HFFc6 (cell line): ENCODE measurements at regions not wholly inside any gene's neighbourhood (a gene's known extent, or its start where the extent isn't known, plus 50 kb on each side); places are given as distances from the start of the nearest gene placed in this dataset.

Source experiments
- DNase-seq: peaks from one replicate; pipeline ENCODE4 v3.0.0-alpha.2; 2018
- H3K27ac Mint-ChIP-seq: 2 replicates; pipeline ENCODE4 v1.8.0; 2020; ENCODE audit warnings: mild to moderate bottlenecking, mixed read lengths
- H3K27me3 Mint-ChIP-seq: 2 replicates; pipeline ENCODE4 v1.8.0; 2021; ENCODE audit warnings: mild to moderate bottlenecking, moderate library complexity, mixed read lengths; ENCODE audit not compliant: insufficient read depth
- H3K36me3 Mint-ChIP-seq: 2 replicates; pipeline ENCODE4 v1.8.0; 2021; ENCODE audit warnings: low read depth, mixed read lengths
- H3K4me1 Mint-ChIP-seq: 2 replicates; pipeline ENCODE4 v1.8.0; 2020; ENCODE audit warnings: low read depth, mixed read lengths
- H3K4me3 Mint-ChIP-seq: 2 replicates; pipeline ENCODE4 v1.8.0; 2020; ENCODE audit warnings: mild to moderate bottlenecking, moderate library complexity, mixed read lengths
- H3K9me3 Mint-ChIP-seq: 2 replicates; pipeline ENCODE4 v1.8.0; 2020; ENCODE audit warnings: mild to moderate bottlenecking, mixed read lengths
- TF ChIP-seq, protein P1 (sequence below): fragments of 200-600 bp; sonication (generic); IDR thresholded peaks from 2 replicates; pipeline ENCODE4 v1.5.0; 2021; ENCODE audit warnings: antibody characterized with exemption, mild to moderate bottlenecking

DNA sequence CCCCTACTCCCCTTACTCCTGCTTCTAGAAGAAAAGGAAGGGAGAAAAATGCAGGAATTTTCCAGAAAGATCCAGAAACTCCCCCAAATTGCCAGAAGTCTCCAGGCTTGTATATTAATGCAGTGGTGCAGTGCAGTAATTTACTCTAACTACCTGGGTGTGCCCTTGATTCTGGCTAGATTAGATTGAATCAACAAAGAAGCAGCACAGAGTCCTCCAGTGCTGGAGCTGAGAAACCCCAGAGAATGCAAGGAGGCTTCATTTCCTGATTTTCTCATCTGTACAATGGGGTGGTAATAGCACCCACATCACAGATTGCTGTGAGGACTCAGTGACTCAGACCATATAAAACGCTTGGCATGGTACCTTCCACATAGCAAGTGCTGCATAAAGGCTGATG is 247.3 kb upstream of the RPL38 start:
- TF ChIP-seq, protein P1, sequence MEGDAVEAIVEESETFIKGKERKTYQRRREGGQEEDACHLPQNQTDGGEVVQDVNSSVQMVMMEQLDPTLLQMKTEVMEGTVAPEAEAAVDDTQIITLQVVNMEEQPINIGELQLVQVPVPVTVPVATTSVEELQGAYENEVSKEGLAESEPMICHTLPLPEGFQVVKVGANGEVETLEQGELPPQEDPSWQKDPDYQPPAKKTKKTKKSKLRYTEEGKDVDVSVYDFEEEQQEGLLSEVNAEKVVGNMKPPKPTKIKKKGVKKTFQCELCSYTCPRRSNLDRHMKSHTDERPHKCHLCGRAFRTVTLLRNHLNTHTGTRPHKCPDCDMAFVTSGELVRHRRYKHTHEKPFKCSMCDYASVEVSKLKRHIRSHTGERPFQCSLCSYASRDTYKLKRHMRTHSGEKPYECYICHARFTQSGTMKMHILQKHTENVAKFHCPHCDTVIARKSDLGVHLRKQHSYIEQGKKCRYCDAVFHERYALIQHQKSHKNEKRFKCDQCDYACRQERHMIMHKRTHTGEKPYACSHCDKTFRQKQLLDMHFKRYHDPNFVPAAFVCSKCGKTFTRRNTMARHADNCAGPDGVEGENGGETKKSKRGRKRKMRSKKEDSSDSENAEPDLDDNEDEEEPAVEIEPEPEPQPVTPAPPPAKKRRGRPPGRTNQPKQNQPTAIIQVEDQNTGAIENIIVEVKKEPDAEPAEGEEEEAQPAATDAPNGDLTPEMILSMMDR = no peak
- Mint-ChIP-seq H3K36me3 (0 out of 2 replicates have a peak, but pooled peaks cover 5% of the 10 kb centered on the region), H3K27ac (no peak overlapping the region), H3K27me3 (no peaks in the 10 kb centered on the region), H3K4me3 (no peak overlapping the region), H3K9me3 (peaks cover 37% of the 10 kb centered on the region), H3K4me1 (no peaks in the 10 kb centered on the region)
- DNase-seq = no peak

GRCh38 chr17:73956595-73957465 is 246.6 kb upstream of the RPL38 start:
- Mint-ChIP-seq H3K9me3 (peaks cover 36% of the 10 kb centered on the region), H3K27me3 (no peaks in the 10 kb centered on the region; the same call in 1 of the 2 replicates), H3K36me3 (0 out of 2 replicates have a peak, but pooled peaks cover 5% of the 10 kb centered on the region), H3K4me1 (no peaks in the 10 kb centered on the region), H3K27ac (no peak overlapping the region), H3K4me3 (no peak overlapping the region)
- TF ChIP-seq, protein P1 = peak; percentile 12; the same call in 1 of the 2 replicates
- no peak for DNase-seq

GRCh38 chr17:73957564-73957963 is 245.9 kb upstream of the RPL38 start:
- Mint-ChIP-seq H3K36me3 (0 out of 2 replicates have a peak, but pooled peaks cover 5% of the 10 kb centered on the region), H3K27me3 (no peaks in the 10 kb centered on the region; the same call in 1 of the 2 replicates), H3K9me3 (peaks cover 33% of the 10 kb centered on the region), H3K4me3 (no peak overlapping the region), H3K4me1 (no peaks in the 10 kb centered on the region), H3K27ac (no peak overlapping the region)
- TF ChIP-seq, protein P1 = no peak
- no peak for DNase-seq

DNA sequence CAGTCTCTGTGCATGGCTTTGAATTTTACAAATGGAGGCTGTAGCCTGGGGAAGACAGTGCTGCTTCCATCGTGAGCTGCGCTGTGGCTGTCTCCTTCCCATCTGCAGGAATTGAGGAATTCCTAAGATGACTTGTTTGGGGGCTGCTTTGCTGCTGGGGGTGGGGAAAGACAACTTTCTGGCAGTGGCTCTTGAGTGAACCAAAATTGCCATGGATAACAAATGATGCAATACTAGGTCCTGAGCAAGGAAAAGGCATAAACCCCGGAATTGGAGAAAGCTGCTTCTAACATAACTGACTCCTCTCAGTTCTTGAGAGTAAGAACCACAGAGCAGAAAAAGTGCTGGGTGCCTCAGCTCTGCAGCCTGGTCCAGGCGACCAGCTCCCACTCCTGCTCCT is 245.0 kb upstream of the RPL38 start:
- Mint-ChIP-seq H3K27me3 (no peaks in the 10 kb centered on the region; the same call in 1 of the 2 replicates), H3K4me1 (no peaks in the 10 kb centered on the region), H3K4me3 (no peak overlapping the region), H3K9me3 (peaks cover 33% of the 10 kb centered on the region), H3K27ac (no peak overlapping the region), H3K36me3 (0 out of 2 replicates have a peak, but pooled peaks cover 5% of the 10 kb centered on the region)
- no peak for DNase-seq
- TF ChIP-seq, protein P1 = no peak

GRCh38 chr17:73960469-73960868 is 243.0 kb upstream of the RPL38 start:
- TF ChIP-seq, protein P1 = no peak
- Mint-ChIP-seq H3K27me3 (no peaks in the 10 kb centered on the region; the same call in 1 of the 2 replicates), H3K4me3 (no peak overlapping the region), H3K9me3 (peaks cover 39% of the 10 kb centered on the region), H3K36me3 (peaks cover 5% of the 10 kb centered on the region; the same call in 1 of the 2 replicates), H3K27ac (no peak overlapping the region), H3K4me1 (no peaks in the 10 kb centered on the region)
- DNase-seq = no peak
